ENCODE measurements at regions not wholly inside any gene's neighbourhood (a gene's known extent, or its start where the extent isn't known, plus 50 kb on each side); places are given as distances from the start of the nearest gene placed in this dataset.

DNA sequence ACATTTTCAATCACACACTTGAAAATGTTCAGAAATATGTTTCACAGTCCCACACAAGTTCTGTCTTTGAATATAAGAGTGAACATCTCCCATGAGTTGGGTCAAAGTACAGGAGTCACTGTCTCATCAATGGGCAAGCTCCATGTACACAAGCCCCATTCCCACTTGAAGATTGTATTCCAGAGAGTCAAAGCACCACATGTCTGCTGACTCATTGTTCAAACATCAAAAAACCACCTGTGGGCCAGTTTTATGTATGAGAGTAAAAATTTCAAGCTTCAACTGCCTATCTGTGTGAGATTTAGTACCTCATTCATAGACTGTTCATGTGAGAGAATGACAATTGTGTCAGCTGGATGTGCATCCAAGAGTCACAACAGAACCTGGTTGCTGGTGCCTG, 1174.4 kb upstream of the AMELY start:
- Histone ChIP-seq H3K36me3 (no peaks in the 10 kb centered on the region), H3K4me1 (no peaks in the 10 kb centered on the region), H3K9me3 (no peaks in the 10 kb centered on the region), H3K27ac (no peak overlapping the region), H3K4me3 (no peak overlapping the region), H3K27me3 (no peaks in the 10 kb centered on the region)
- TF ChIP-seq POLR2AphosphoS5 (IDR thresholded peaks at IDR 0.05) (no peak), POLR2A (IDR thresholded peaks at IDR 0.05) (no peak), CTCF (IDR thresholded peaks at IDR 0.05) (no peak)
- intact Hi-C loops (cut with DNase I; ENCODE audit: low total_unique reads) = no loop called here
- DNase-seq (ENCODE audit: low spot score in 2 of 2) = no peak

GRCh38 chrY:8084192-8084591, 1172.6 kb upstream of the AMELY start:
- Histone ChIP-seq H3K4me1 (no peaks in the 10 kb centered on the region), H3K27ac (no peak overlapping the region), H3K4me3 (no peak overlapping the region), H3K27me3 (no peaks in the 10 kb centered on the region), H3K36me3 (no peaks in the 10 kb centered on the region), H3K9me3 (no peaks in the 10 kb centered on the region)
- TF ChIP-seq CTCF (IDR thresholded peaks at IDR 0.05) (no peak), POLR2A (IDR thresholded peaks at IDR 0.05) (no peak), POLR2AphosphoS5 (IDR thresholded peaks at IDR 0.05) (no peak)
- DNase-seq (ENCODE audit: low spot score in 2 of 2) = no peak
- intact Hi-C loops (cut with DNase I; ENCODE audit: low total_unique reads) = no loop called here

DNA sequence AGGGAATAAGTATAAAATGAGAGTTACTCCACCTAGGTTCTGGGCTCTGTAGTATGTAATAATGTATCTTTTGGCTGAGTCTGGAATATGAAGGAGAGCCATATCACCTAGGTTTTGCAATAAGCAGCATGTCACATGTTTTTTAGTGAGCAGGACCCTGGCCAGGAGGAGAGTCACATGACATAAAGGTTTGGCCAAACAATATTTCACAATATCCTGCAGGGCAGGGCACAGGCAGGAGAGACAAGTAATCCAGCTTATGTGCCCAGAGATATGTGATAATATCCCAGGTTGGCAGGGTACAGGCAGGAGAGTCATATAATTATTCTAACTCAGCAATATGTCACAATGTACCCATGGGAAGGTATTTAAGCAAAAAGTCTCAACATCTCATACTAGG, 1169.6 kb upstream of the AMELY start:
- Histone ChIP-seq H3K4me1 (no peaks in the 10 kb centered on the region), H3K36me3 (no peaks in the 10 kb centered on the region), H3K9me3 (no peaks in the 10 kb centered on the region), H3K27me3 (no peaks in the 10 kb centered on the region), H3K27ac (no peak overlapping the region), H3K4me3 (no peak overlapping the region)
- intact Hi-C loops (cut with DNase I; ENCODE audit: low total_unique reads) = no loop called here
- no peak for DNase-seq (ENCODE audit: low spot score in 2 of 2)
- TF ChIP-seq POLR2A (IDR thresholded peaks at IDR 0.05) (no peak), CTCF (IDR thresholded peaks at IDR 0.05) (no peak), POLR2AphosphoS5 (IDR thresholded peaks at IDR 0.05) (no peak)

DNA sequence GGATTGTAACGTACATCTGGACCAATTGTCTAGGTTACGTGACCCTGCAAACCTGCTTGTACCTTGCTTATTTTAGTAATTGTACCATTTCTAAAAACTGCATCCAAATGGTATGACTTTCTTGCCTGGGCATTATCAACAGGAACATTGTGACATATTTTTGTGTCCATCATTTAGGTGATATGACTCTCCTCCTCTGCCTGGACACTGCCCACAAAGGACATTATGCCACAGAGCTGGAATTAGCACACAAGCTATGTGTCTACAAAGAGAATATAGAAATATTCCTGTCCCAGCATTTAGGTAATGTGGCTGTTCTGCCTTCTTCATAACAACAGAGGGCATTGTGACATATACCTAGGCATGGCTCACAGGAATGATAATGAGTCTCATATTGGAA, 1153.7 kb upstream of the AMELY start:
- no peak for TF ChIP-seq CTCF (IDR thresholded peaks at IDR 0.05)
- no peak for TF ChIP-seq POLR2A (IDR thresholded peaks at IDR 0.05)
- no peak for TF ChIP-seq POLR2AphosphoS5 (IDR thresholded peaks at IDR 0.05)
- H3K27ac ChIP-seq = no peak overlapping the region
- H3K4me3 ChIP-seq = no peak overlapping the region
- H3K9me3 ChIP-seq = no peaks in the 10 kb centered on the region
- no peak for DNase-seq (ENCODE audit: low spot score in 2 of 2)
- no peaks in the 10 kb centered on the region for H3K4me1 ChIP-seq
- H3K27me3 ChIP-seq = no peaks in the 10 kb centered on the region
- no peaks in the 10 kb centered on the region for H3K36me3 ChIP-seq
- intact Hi-C loops (cut with DNase I; ENCODE audit: low total_unique reads) = no loop called here

DNA sequence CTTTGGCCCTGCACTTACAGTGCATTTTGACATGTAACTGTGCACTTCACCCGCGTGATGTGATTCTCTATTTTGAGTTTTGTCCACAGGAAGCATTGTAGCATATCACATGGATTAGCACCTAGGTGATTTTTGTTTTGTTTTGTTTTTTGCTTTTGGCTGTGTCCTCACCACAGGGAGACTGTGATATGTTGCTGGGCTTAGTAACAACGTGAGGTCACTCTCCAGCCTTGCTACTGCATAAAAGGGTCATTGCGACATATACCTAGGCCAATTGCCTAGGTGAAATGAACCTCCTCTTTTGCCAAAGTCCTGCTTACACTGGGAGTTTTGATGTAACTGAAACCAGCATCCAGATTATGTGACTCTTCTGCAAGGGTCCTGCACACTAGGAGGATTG, 1152.9 kb upstream of the AMELY start:
- Histone ChIP-seq H3K27ac (no peak overlapping the region), H3K36me3 (no peaks in the 10 kb centered on the region), H3K9me3 (no peaks in the 10 kb centered on the region), H3K4me1 (no peaks in the 10 kb centered on the region), H3K4me3 (no peak overlapping the region), H3K27me3 (no peaks in the 10 kb centered on the region)
- intact Hi-C loops (cut with DNase I; ENCODE audit: low total_unique reads) = no loop called here
- TF ChIP-seq POLR2AphosphoS5 (IDR thresholded peaks at IDR 0.05) (no peak), POLR2A (IDR thresholded peaks at IDR 0.05) (no peak)
- DNase-seq (ENCODE audit: low spot score in 2 of 2) = no peak

GRCh38 chrY:8063973-8064372, 1152.4 kb upstream of the AMELY start:
- Histone ChIP-seq H3K27me3 (no peaks in the 10 kb centered on the region), H3K4me1 (no peaks in the 10 kb centered on the region), H3K36me3 (no peaks in the 10 kb centered on the region), H3K27ac (no peak overlapping the region), H3K4me3 (no peak overlapping the region), H3K9me3 (no peaks in the 10 kb centered on the region)
- DNase-seq (ENCODE audit: low spot score in 2 of 2) = no peak
- intact Hi-C loops (cut with DNase I; ENCODE audit: low total_unique reads) = no loop called here
- no peak for TF ChIP-seq POLR2A (IDR thresholded peaks at IDR 0.05)
- no peak for TF ChIP-seq CTCF (IDR thresholded peaks at IDR 0.05)
- TF ChIP-seq POLR2AphosphoS5 (IDR thresholded peaks at IDR 0.05) = no peak

Measured in breast epithelium (tissue), 4 donors.